GM13977 (cell line): ENCODE measurements at regions not wholly inside any gene's neighbourhood (a gene's known extent, or its start where the extent isn't known, plus 50 kb on each side); places are given as distances from the start of the nearest gene placed in this dataset.

Experiments used
- DNase-seq: peaks from one replicate; pipeline ENCODE4 v3.0.0; 2012; ENCODE audit warnings: low spot score
- CTCF ChIP-seq: IDR thresholded peaks from 2 replicates; pipeline ENCODE4 v1.5.1; 2012; ENCODE audit warnings: mild to moderate bottlenecking, control low read depth; ENCODE audit not compliant: insufficient read depth; ENCODE audit errors: extremely low read depth, missing control alignments
- in situ Hi-C: fragments of 300-500 bp; cut with MboI; formaldehyde crosslinking; loops from one replicate; pipeline ENCODE4 v1.12.0; 2022; ENCODE audit warnings: low sequenced_read_pairs, low pct_unique_long_range_greater_than_20kb, mixed read lengths, inconsistent platforms; ENCODE audit not compliant: unreplicated experiment

GRCh38 chr18:59996370-59996966 is 96.7 kb downstream of the PMAIP1 start:
- peak; percentile 67 for TF ChIP-seq CTCF
- in situ Hi-C loops: no loop called here
- DNase-seq: peak; percentile 35

GRCh38 chr18:59994357-59994756 is 94.6 kb downstream of the PMAIP1 start:
- TF ChIP-seq CTCF: peak; percentile 46
- no peak for DNase-seq
- in situ Hi-C loops: no loop called here

- in situ Hi-C loops: no loop called here
- DNase-seq: no peak
- no peak for TF ChIP-seq CTCF
Measured at GRCh38 chr18:59993560-59993959, 93.8 kb downstream of the PMAIP1 start.

DNA sequence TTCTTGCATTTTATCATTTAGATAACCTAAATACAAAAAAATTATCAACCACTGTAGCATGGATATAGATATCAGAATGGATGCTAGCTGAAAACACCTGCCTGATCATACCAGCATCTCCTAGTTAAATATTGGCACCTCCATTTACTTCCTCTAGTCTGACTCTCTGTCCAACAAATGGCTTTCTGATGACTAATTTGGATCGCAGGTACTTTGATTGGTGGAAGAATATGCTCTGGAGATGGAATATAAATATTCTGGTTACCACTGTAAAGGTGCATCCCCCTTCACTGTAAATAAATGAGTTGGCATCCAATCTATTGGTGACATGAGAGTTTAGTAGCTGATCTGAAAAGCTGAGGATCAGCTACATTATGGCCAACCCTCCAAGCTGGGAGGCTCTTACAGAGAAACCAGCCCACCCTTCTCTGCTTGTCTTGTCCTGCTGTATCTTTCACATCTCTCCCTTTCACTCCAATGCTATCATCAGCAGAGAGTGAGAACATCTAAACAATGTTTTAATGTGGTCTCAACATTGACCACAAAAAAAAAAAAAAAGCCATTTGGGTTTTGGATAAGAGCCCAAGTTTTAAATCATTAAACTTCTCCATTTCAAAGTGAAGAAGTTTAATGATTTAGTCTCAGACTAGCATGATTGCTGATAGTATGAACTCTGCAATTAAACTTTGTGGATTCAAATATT is 90.5 kb downstream of the PMAIP1 start:
- in situ Hi-C loops: no loop called here
- DNase-seq: no peak
- no peak for TF ChIP-seq CTCF

DNA sequence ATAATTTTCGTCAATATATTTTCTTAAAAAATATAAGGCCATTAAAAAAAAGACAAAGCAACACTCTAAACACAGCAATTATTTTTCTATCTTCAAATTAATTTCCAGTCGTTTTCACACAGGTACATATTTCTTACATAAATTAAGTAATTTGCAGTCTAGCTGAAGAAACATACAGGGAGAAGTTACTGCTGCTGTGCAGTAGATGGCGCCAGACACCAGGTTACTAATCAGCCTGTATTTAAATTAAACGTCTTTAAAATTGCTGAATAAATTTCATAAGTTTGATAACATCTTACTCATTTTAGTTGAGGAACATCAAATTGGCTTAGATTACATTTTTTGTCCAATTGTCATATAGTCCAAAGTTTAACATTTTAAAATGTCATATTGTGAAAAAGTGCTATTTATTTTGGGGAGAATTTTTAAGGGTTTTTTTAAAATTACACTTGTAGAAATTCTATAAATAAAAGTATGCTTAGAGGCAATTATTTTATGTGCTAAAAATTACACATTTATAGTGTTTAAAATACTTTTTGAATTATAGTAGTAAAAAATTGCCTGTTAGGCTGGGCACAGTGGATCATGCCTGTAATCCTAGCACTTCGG is 88.4 kb downstream of the PMAIP1 start:
- TF ChIP-seq CTCF: peak; percentile 85
- peak; percentile 39 for DNase-seq
- in situ Hi-C loops: no loop called here

DNA sequence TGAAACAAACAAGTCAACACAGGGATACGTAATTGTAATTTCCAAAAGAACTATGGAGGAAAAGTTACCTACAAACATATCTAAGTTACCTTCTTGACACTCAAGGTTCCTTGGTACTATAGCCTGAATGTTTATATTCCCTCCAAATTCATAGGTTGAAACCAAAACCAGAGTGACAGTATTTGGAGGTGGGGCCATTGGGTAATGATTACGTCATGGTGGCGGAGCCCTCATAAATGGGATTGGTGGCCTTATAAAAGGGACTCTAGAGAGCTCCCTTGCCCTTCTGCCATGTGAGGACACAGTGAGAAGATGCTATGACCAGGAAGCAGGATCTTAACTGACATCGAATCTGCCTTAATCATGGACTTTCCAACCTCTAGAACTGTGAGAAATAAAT is 87.3 kb downstream of the PMAIP1 start:
- in situ Hi-C loops: no loop called here
- no peak for TF ChIP-seq CTCF
- no peak for DNase-seq
